Neural progenitor cell (in vitro differentiated cells): ENCODE measurements at regions not wholly inside any gene's neighbourhood (a gene's known extent, or its start where the extent isn't known, plus 50 kb on each side); places are given as distances from the start of the nearest gene placed in this dataset.
A peak's percentile ranks its signal among the peaks of the same experiment; 100 is the strongest.

Source experiments
- DNase-seq: peaks from one replicate; pipeline ENCODE4 v3.0.0-alpha.2; 2016; ENCODE audit warnings: low spot score
- H2AFZ ChIP-seq: fragments of 200-600 bp; sonication (generic); replicated peaks from 2 replicates; pipeline ENCODE4 v1.6.1; 2016; ENCODE audit warnings: antibody characterized with exemption
- H3F3A ChIP-seq: fragments of 200-600 bp; sonication (generic); 2 replicates; pipeline ENCODE4 v1.6.1; 2016; ENCODE audit warnings: antibody characterized with exemption, low read depth
- H3K27ac ChIP-seq: fragments of 200-600 bp; sonication (generic); 2 replicates; pipeline ENCODE4 v1.5.1; 2016; ENCODE audit warnings: mild to moderate bottlenecking
- H3K27me3 ChIP-seq: fragments of 200-600 bp; sonication (generic); 2 replicates; pipeline ENCODE4 v1.6.1; 2016; ENCODE audit warnings: mild to moderate bottlenecking, moderate library complexity
- H3K36me3 ChIP-seq: fragments of 200-600 bp; sonication (generic); 2 replicates; pipeline ENCODE4 v1.5.1; 2016
- H3K4me1 ChIP-seq: fragments of 200-600 bp; sonication (generic); 2 replicates; pipeline ENCODE4 v1.6.1; 2016; ENCODE audit warnings: mixed run types
- H3K4me2 ChIP-seq: fragments of 200-600 bp; sonication (generic); 2 replicates; pipeline ENCODE4 v1.6.1; 2016
- H3K4me3 ChIP-seq: fragments of 200-600 bp; sonication (generic); 2 replicates; pipeline ENCODE4 v1.5.1; 2016
- H3K79me2 ChIP-seq: fragments of 200-600 bp; sonication (generic); 2 replicates; pipeline ENCODE4 v1.6.1; 2016; ENCODE audit warnings: low read depth
- H3K9ac ChIP-seq: fragments of 200-600 bp; sonication (generic); 2 replicates; pipeline ENCODE4 v1.6.1; 2016
- H3K9me3 ChIP-seq: fragments of 200-600 bp; sonication (generic); 2 replicates; pipeline ENCODE4 v1.5.1; 2016; ENCODE audit warnings: low read depth
- H4K20me1 ChIP-seq: fragments of 200-600 bp; sonication (generic); 2 replicates; pipeline ENCODE4 v1.6.1; 2016; ENCODE audit warnings: low read depth
- H3K27ac Mint-ChIP-seq: 3 replicates; pipeline ENCODE4 v1.8.0; 2021; ENCODE audit warnings: mixed read lengths
- H3K27me3 Mint-ChIP-seq: 2 replicates; pipeline ENCODE4 v1.8.0; 2022; ENCODE audit warnings: low read depth, mild to moderate bottlenecking, inconsistent platforms, moderate library complexity, mixed read lengths; ENCODE audit not compliant: insufficient read depth
- H3K36me3 Mint-ChIP-seq: 3 replicates; pipeline ENCODE4 v1.8.0; 2021; ENCODE audit warnings: mixed read lengths
- H3K4me1 Mint-ChIP-seq: 3 replicates; pipeline ENCODE4 v1.8.0; 2021; ENCODE audit warnings: mixed read lengths
- H3K4me3 Mint-ChIP-seq: 3 replicates; pipeline ENCODE4 v1.8.0; 2021; ENCODE audit warnings: mild to moderate bottlenecking, moderate library complexity, mixed read lengths
- H3K9me3 Mint-ChIP-seq: 3 replicates; pipeline ENCODE4 v1.8.0; 2020; ENCODE audit warnings: mixed read lengths
- CTCF ChIP-seq: fragments of 200-600 bp; sonication (generic); IDR thresholded peaks from 2 replicates; pipeline ENCODE4 v1.5.1; 2017; ENCODE audit warnings: antibody characterized with exemption, mild to moderate bottlenecking
- EZH2 ChIP-seq: fragments of 200-600 bp; sonication (generic); IDR thresholded peaks from 2 replicates; pipeline ENCODE4 v1.6.1; 2017; ENCODE audit warnings: antibody characterized with exemption, mild to moderate bottlenecking, moderate library complexity
- EZH2phosphoT487 ChIP-seq: fragments of 200-600 bp; sonication (generic); IDR thresholded peaks from 2 replicates; pipeline ENCODE4 v1.6.1; 2017; ENCODE audit warnings: antibody characterized with exemption

- H3K4me1 Mint-ChIP-seq: peaks cover 26% of the 10 kb centered on the region
- Histone ChIP-seq H3K27me3 (no peaks in the 10 kb centered on the region), H3K79me2 (no peaks in the 10 kb centered on the region), H2AFZ (peak overlapping the region; percentile 34), H3K9me3 (no peaks in the 10 kb centered on the region), H4K20me1 (no peaks in the 10 kb centered on the region), H3K36me3 (no peaks in the 10 kb centered on the region), H3F3A (peaks cover 8% of the 10 kb centered on the region), H3K4me2 (no peak overlapping the region), H3K4me1 (peaks cover 8% of the 10 kb centered on the region), H3K27ac (no peak overlapping the region), H3K9ac (no peak overlapping the region), H3K4me3 (no peak overlapping the region)
- no peaks in the 10 kb centered on the region for H3K9me3 Mint-ChIP-seq
- TF ChIP-seq CTCF (no peak), EZH2 (no peak), EZH2phosphoT487 (no peak)
- peaks cover 3% of the 10 kb centered on the region for H3K27me3 Mint-ChIP-seq
- DNase-seq: no peak
- H3K27ac Mint-ChIP-seq: no peak overlapping the region
- no peak overlapping the region for H3K4me3 Mint-ChIP-seq
- no peaks in the 10 kb centered on the region for H3K36me3 Mint-ChIP-seq
Measured at GRCh38 chr6:26295691-26296555, 69.1 kb upstream of the BTN3A2 start.

GRCh38 chr6:26296556-26296856, 68.5 kb upstream of the BTN3A2 start:
- no peak overlapping the region for H3K27ac ChIP-seq
- no peak overlapping the region for H3K4me2 ChIP-seq
- TF ChIP-seq EZH2phosphoT487 (no peak), CTCF (no peak), EZH2 (no peak)
- no peak overlapping the region for H3K9ac ChIP-seq
- H3K27ac Mint-ChIP-seq: no peak overlapping the region
- H3K79me2 ChIP-seq: no peaks in the 10 kb centered on the region
- H3K4me3 ChIP-seq: no peak overlapping the region
- no peaks in the 10 kb centered on the region for H3K27me3 ChIP-seq
- H3K4me1 Mint-ChIP-seq: peaks cover 26% of the 10 kb centered on the region
- H3K27me3 Mint-ChIP-seq: peaks cover 3% of the 10 kb centered on the region
- peaks cover 8% of the 10 kb centered on the region for H3F3A ChIP-seq
- no peaks in the 10 kb centered on the region for H3K36me3 ChIP-seq
- DNase-seq: no peak
- no peaks in the 10 kb centered on the region for H3K9me3 ChIP-seq
- no peak overlapping the region for H3K4me3 Mint-ChIP-seq
- H3K9me3 Mint-ChIP-seq: no peaks in the 10 kb centered on the region
- H3K4me1 ChIP-seq: peaks cover 8% of the 10 kb centered on the region
- H2AFZ ChIP-seq: no peak overlapping the region
- H3K36me3 Mint-ChIP-seq: no peaks in the 10 kb centered on the region
- H4K20me1 ChIP-seq: no peaks in the 10 kb centered on the region

GRCh38 chr6:26296857-26297648, 67.9 kb upstream of the BTN3A2 start:
- Histone ChIP-seq H2AFZ (no peak overlapping the region), H3K4me3 (no peak overlapping the region), H3K36me3 (no peaks in the 10 kb centered on the region), H3K27ac (no peak overlapping the region), H3F3A (peaks cover 8% of the 10 kb centered on the region), H3K79me2 (no peaks in the 10 kb centered on the region), H3K4me1 (peaks cover 8% of the 10 kb centered on the region), H3K27me3 (no peaks in the 10 kb centered on the region), H3K9ac (no peak overlapping the region), H3K4me2 (no peak overlapping the region), H3K9me3 (no peaks in the 10 kb centered on the region), H4K20me1 (no peaks in the 10 kb centered on the region)
- TF ChIP-seq CTCF (no peak), EZH2 (no peak), EZH2phosphoT487 (no peak)
- Mint-ChIP-seq H3K27ac (no peak overlapping the region), H3K4me1 (peaks cover 26% of the 10 kb centered on the region), H3K9me3 (peaks cover under 1% of the 10 kb centered on the region), H3K27me3 (peaks cover 3% of the 10 kb centered on the region), H3K36me3 (no peaks in the 10 kb centered on the region), H3K4me3 (no peak overlapping the region)
- no peak for DNase-seq
